Esophagus squamous epithelium (tissue), 4 donors: ENCODE measurements at regions not wholly inside any gene's neighbourhood (a gene's known extent, or its start where the extent isn't known, plus 50 kb on each side); places are given as distances from the start of the nearest gene placed in this dataset.

Source experiments
- CTCF ChIP-seq, 6 experiments: fragments of 450-650 bp in 4 of 6; fragments of 200-600 bp in 2 of 6; sonication (generic) in 2 of 6; IDR thresholded peaks; one replicate each; pipeline ENCODE4 v1.5.1; 2016 to 2019; ENCODE audit warnings: antibody characterized with exemption in 6 of 6, mild to moderate bottlenecking in 4 of 6, moderate library complexity in 4 of 6
- POLR2A ChIP-seq, 4 donors: fragments of 450-650 bp; IDR thresholded peaks; one replicate each; pipeline ENCODE4 v1.6.1; 2017; ENCODE audit warnings: antibody characterized with exemption in 4 of 4, mild to moderate bottlenecking in 4 of 4, moderate library complexity in 3 of 4

- TF ChIP-seq CTCF (IDR thresholded peaks at IDR 0.05) (peak; percentile 46 to 91 (median 68)), POLR2A (IDR thresholded peaks at IDR 0.05) (no peak)
Measured at GRCh38 chr1:34597877-34598514, 156.9 kb upstream of the GJB5 start.
